ENCODE measurements at regions not wholly inside any gene's neighbourhood (a gene's known extent, or its start where the extent isn't known, plus 50 kb on each side); places are given as distances from the start of the nearest gene placed in this dataset.

GRCh38 chr3:61345020-61345419 is 93.8 kb upstream of the FHIT start:
- Histone ChIP-seq H3K9me3 (ENCODE audit: control insufficient read depth, low read depth, low read length) (no peaks in the 10 kb centered on the region), H3K9ac (ENCODE audit: control insufficient read depth, extremely low read depth, insufficient read depth, low read length) (no peak overlapping the region), H4K20me1 (ENCODE audit: control insufficient read depth, extremely low read depth, insufficient read depth, low read length) (no peaks in the 10 kb centered on the region), H3K79me2 (ENCODE audit: control insufficient read depth, insufficient read depth, low read length) (no peaks in the 10 kb centered on the region), H3K36me3 (ENCODE audit: control insufficient read depth in 2 of 2, extremely low read depth in 1 of 2, insufficient read depth in 2 of 2, low read length in 2 of 2) (no peaks in the 10 kb centered on the region), H3K27me3 (ENCODE audit: control insufficient read depth, extremely low read depth, insufficient read depth, low read length) (no peaks in the 10 kb centered on the region), H3K27ac (ENCODE audit: control insufficient read depth, insufficient read depth, low read length) (no peak overlapping the region), H2AFZ (ENCODE audit: control insufficient read depth, low read length) (no peak overlapping the region), H3K4me2 (ENCODE audit: control insufficient read depth, extremely low read depth, insufficient read depth, low read depth, low read length) (no peak overlapping the region), H3K9me1 (ENCODE audit: control insufficient read depth, extremely low read depth, insufficient read depth, low read length) (no peaks in the 10 kb centered on the region), H3K4me3 (ENCODE audit: control insufficient read depth in 2 of 3, extremely low read depth in 1 of 3, insufficient read depth in 2 of 3, low read depth in 1 of 3, low read length in 3 of 3) (no peak overlapping the region), H3K4me1 (ENCODE audit: control insufficient read depth, extremely low read depth, insufficient read depth, low read length) (no peaks in the 10 kb centered on the region)
- TF ChIP-seq CTCF (optimal IDR thresholded peaks at IDR 0.05 in 1 of 3, IDR thresholded peaks at IDR 0.05 in 1 of 3, conservative IDR thresholded peaks at IDR 0.05 in 1 of 3; ENCODE audit: extremely low read depth in 1 of 3, insufficient read depth in 2 of 3, low read length in 3 of 3) (no peak), EZH2 (IDR thresholded peaks at IDR 0.05; ENCODE audit: low read length) (no peak)
- dilution Hi-C loops (cut with MboI; ENCODE audit: extremely low pct_ligation_motif_present, low sequenced_read_pairs): no loop called here
- no peak for FAIRE-seq
- DNase-seq (ENCODE audit: low read depth, low spot score): no peak

GRCh38 chr3:61347981-61348380 is 96.7 kb upstream of the FHIT start:
- Histone ChIP-seq H3K9ac (ENCODE audit: control insufficient read depth, extremely low read depth, insufficient read depth, low read length) (no peak overlapping the region), H3K9me1 (ENCODE audit: control insufficient read depth, extremely low read depth, insufficient read depth, low read length) (no peaks in the 10 kb centered on the region)

More at GRCh38 chr3:61347981-61348380, 96.7 kb upstream of the FHIT start:
- Histone ChIP-seq H3K27ac (ENCODE audit: control insufficient read depth, insufficient read depth, low read length) (no peak overlapping the region), H2AFZ (ENCODE audit: control insufficient read depth, low read length) (no peak overlapping the region), H3K36me3 (ENCODE audit: control insufficient read depth in 2 of 2, extremely low read depth in 1 of 2, insufficient read depth in 2 of 2, low read length in 2 of 2) (no peaks in the 10 kb centered on the region), H3K4me1 (ENCODE audit: control insufficient read depth, extremely low read depth, insufficient read depth, low read length) (no peaks in the 10 kb centered on the region), H3K4me2 (ENCODE audit: control insufficient read depth, extremely low read depth, insufficient read depth, low read depth, low read length) (no peak overlapping the region), H3K9me3 (ENCODE audit: control insufficient read depth, low read depth, low read length) (no peaks in the 10 kb centered on the region), H4K20me1 (ENCODE audit: control insufficient read depth, extremely low read depth, insufficient read depth, low read length) (no peaks in the 10 kb centered on the region), H3K4me3 (ENCODE audit: control insufficient read depth in 2 of 3, extremely low read depth in 1 of 3, insufficient read depth in 2 of 3, low read depth in 1 of 3, low read length in 3 of 3) (no peak overlapping the region), H3K27me3 (ENCODE audit: control insufficient read depth, extremely low read depth, insufficient read depth, low read length) (no peaks in the 10 kb centered on the region), H3K79me2 (ENCODE audit: control insufficient read depth, insufficient read depth, low read length) (no peaks in the 10 kb centered on the region)
- dilution Hi-C loops (cut with MboI; ENCODE audit: extremely low pct_ligation_motif_present, low sequenced_read_pairs): no loop called here
- FAIRE-seq: no peak
- no peak for TF ChIP-seq EZH2 (IDR thresholded peaks at IDR 0.05; ENCODE audit: low read length)
- TF ChIP-seq CTCF (optimal IDR thresholded peaks at IDR 0.05 in 1 of 3, IDR thresholded peaks at IDR 0.05 in 1 of 3, conservative IDR thresholded peaks at IDR 0.05 in 1 of 3; ENCODE audit: extremely low read depth in 1 of 3, insufficient read depth in 2 of 3, low read length in 3 of 3): no peak
- no peak for DNase-seq (ENCODE audit: low read depth, low spot score)
